Activated CD8-positive, alpha-beta memory T cell treated with anti-CD3 and anti-CD28 coated beads, Interleukin-2, amount 50 U/mL, for 48 hours (primary cell): ENCODE measurements at regions not wholly inside any gene's neighbourhood (a gene's known extent, or its start where the extent isn't known, plus 50 kb on each side); places are given as distances from the start of the nearest gene placed in this dataset.

Experiments
- DNase-seq: peaks from one replicate; pipeline ENCODE4 v3.0.0-alpha.2; 2020

GRCh38 chr12:58544281-58544680 is 376.0 kb downstream of the LRIG3 start:
- no peak for DNase-seq

- DNase-seq, result no peak
These were observed 373.1 kb downstream of the LRIG3 start for GRCh38 chr12:58547217-58547616.

GRCh38 chr12:58548801-58549200 is 371.5 kb downstream of the LRIG3 start:
- DNase-seq, result no peak

- no peak for DNase-seq
These were observed 365.7 kb downstream of the LRIG3 start for GRCh38 chr12:58554522-58555157.

GRCh38 chr12:58557171-58557570 is 363.1 kb downstream of the LRIG3 start:
- DNase-seq, result no peak

GRCh38 chr12:58557661-58558060 is 362.6 kb downstream of the LRIG3 start:
- no peak for DNase-seq

- DNase-seq, result no peak
These were observed 356.7 kb downstream of the LRIG3 start for GRCh38 chr12:58563621-58564020.

- no peak for DNase-seq
These were observed 355.6 kb downstream of the LRIG3 start for GRCh38 chr12:58564721-58565120.

- no peak for DNase-seq
These were observed 353.7 kb downstream of the LRIG3 start for GRCh38 chr12:58566599-58566998.

GRCh38 chr12:58567189-58567588 is 353.1 kb downstream of the LRIG3 start:
- no peak for DNase-seq

GRCh38 chr12:58570411-58570810 is 349.9 kb downstream of the LRIG3 start:
- DNase-seq, result no peak

GRCh38 chr12:58575256-58575655 is 345.0 kb downstream of the LRIG3 start:
- DNase-seq, result no peak

- no peak for DNase-seq
These were observed 344.2 kb downstream of the LRIG3 start for GRCh38 chr12:58576081-58576480.

- no peak for DNase-seq
These were observed 343.4 kb downstream of the LRIG3 start for GRCh38 chr12:58576916-58577315.

GRCh38 chr12:58580095-58580494 is 340.2 kb downstream of the LRIG3 start:
- no peak for DNase-seq

GRCh38 chr12:58583529-58583928 is 336.8 kb downstream of the LRIG3 start:
- DNase-seq, result no peak

- no peak for DNase-seq
These were observed 336.4 kb downstream of the LRIG3 start for GRCh38 chr12:58583940-58584339.

GRCh38 chr12:58584880-58585279 is 335.4 kb downstream of the LRIG3 start:
- no peak for DNase-seq

GRCh38 chr12:58586762-58587161 is 333.5 kb downstream of the LRIG3 start:
- no peak for DNase-seq

- no peak for DNase-seq
These were observed 331.5 kb downstream of the LRIG3 start for GRCh38 chr12:58588770-58589169.

GRCh38 chr12:58592475-58593207 is 327.7 kb downstream of the LRIG3 start:
- no peak for DNase-seq

- DNase-seq, result no peak
These were observed 326.6 kb downstream of the LRIG3 start for GRCh38 chr12:58593557-58594304.

- DNase-seq, result no peak
These were observed 323.9 kb downstream of the LRIG3 start for GRCh38 chr12:58596381-58596780.

GRCh38 chr12:58601529-58601928 is 318.8 kb downstream of the LRIG3 start:
- no peak for DNase-seq
